Mammary epithelial cell (primary cell): ENCODE measurements at regions not wholly inside any gene's neighbourhood (a gene's known extent, or its start where the extent isn't known, plus 50 kb on each side); places are given as distances from the start of the nearest gene placed in this dataset.

Experiments
- CTCF ChIP-seq, 2 donors: IDR thresholded peaks in 1 of 2; conservative IDR thresholded peaks in 1 of 2; 2 replicates each; pipeline ENCODE4 v1.5.1; 2011 to 2012; ENCODE audit warnings: inconsistent platforms in 2 of 2, low read length in 2 of 2, mild to moderate bottlenecking in 2 of 2, control low read depth in 1 of 2, low read depth in 1 of 2; ENCODE audit not compliant: insufficient read depth in 1 of 2; ENCODE audit errors: extremely low read depth in 1 of 2
- EZH2 ChIP-seq: IDR thresholded peaks from 2 replicates; pipeline ENCODE4 v1.6.1; 2012; ENCODE audit warnings: low read length, inconsistent platforms, borderline replicate concordance

- no peak for TF ChIP-seq CTCF (conservative IDR thresholded peaks at IDR 0.05 in 1 of 2, IDR thresholded peaks at IDR 0.05 in 1 of 2; ENCODE audit: extremely low read depth in 1 of 2, insufficient read depth in 1 of 2, low read depth in 1 of 2, low read length in 2 of 2)
- no peak for TF ChIP-seq EZH2
Measured at GRCh38 chr2:75764611-75765010, 53.9 kb upstream of the GCFC2 start.
